GM12892 (cell line): ENCODE measurements at regions not wholly inside any gene's neighbourhood (a gene's known extent, or its start where the extent isn't known, plus 50 kb on each side); places are given as distances from the start of the nearest gene placed in this dataset.
"Not testable (repeated sequence)": the region's sequence is repeated elsewhere in the genome, so short reads cannot be mapped to it uniquely, and the experiment has no call there.

ENCODE experiments used
- POLR2A ChIP-seq: IDR thresholded peaks from 2 replicates; pipeline ENCODE4 v1.6.1; 2011; ENCODE audit warnings: low read depth, low read length, control low read depth
- POLR2AphosphoS5 ChIP-seq: IDR thresholded peaks from 2 replicates; pipeline ENCODE4 v1.6.1; 2011; ENCODE audit warnings: low read depth, low read length, control low read depth
- TAF1 ChIP-seq: IDR thresholded peaks from 2 replicates; pipeline ENCODE4 v1.6.1; 2011; ENCODE audit warnings: low read depth, mild to moderate bottlenecking, control low read depth, low read length, borderline replicate concordance

DNA sequence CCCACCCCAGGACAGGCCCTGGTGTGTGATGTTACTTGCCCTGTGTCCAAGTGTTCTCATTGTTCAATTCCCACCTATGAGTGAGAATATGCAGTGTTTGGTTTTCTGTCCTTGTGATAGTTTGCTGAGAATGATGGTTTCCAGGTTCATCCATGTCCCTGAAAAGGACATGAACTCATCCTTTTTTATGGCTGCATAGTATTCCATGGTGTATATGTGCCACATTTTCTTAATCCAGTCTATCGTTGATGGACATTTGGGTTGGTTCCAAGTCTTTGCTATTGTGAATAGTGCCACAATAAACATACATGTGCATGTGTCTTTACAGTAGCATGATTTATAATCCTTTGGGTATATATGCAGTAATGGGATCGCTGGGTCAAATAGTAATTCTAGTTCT lies 340.2 kb upstream of the MEIS1 start:
- TF ChIP-seq TAF1, POLR2AphosphoS5, POLR2A: not testable (repeated sequence)
